Fibroblast of lung (primary cell): ENCODE measurements at regions not wholly inside any gene's neighbourhood (a gene's known extent, or its start where the extent isn't known, plus 50 kb on each side); places are given as distances from the start of the nearest gene placed in this dataset.

ENCODE experiments used
- DNase-seq, 2 donors: peaks; one replicate each; pipeline versions ENCODE4 v3.0.0 to v3.0.0-alpha.2; 2010; ENCODE audit warnings: low read depth in 2 of 2
- H2AFZ ChIP-seq: 2 replicates; pipeline ENCODE4 v1.5.1; 2012; ENCODE audit warnings: low read length, control low read depth, inconsistent platforms
- H3K27ac ChIP-seq: 2 replicates; pipeline ENCODE4 v1.5.1; 2011; ENCODE audit warnings: low read length, control low read depth; ENCODE audit not compliant: insufficient read depth
- H3K27me3 ChIP-seq: 2 replicates; pipeline ENCODE4 v1.5.1; 2011; ENCODE audit warnings: mild to moderate bottlenecking, low read length; ENCODE audit not compliant: control insufficient read depth, insufficient read depth
- H3K36me3 ChIP-seq: 2 replicates; pipeline ENCODE4 v1.5.1; 2011; ENCODE audit warnings: low read length; ENCODE audit not compliant: control insufficient read depth, insufficient read depth
- H3K4me1 ChIP-seq: 2 replicates; pipeline ENCODE4 v1.5.1; 2011; ENCODE audit warnings: low read length; ENCODE audit not compliant: control insufficient read depth, insufficient read depth; ENCODE audit errors: extremely low read depth
- H3K4me2 ChIP-seq: 2 replicates; pipeline ENCODE4 v1.5.1; 2011; ENCODE audit warnings: low read length, control low read depth; ENCODE audit not compliant: insufficient read depth; ENCODE audit errors: extremely low read depth
- H3K4me3 ChIP-seq, 4 experiments: fragments of 200-600 bp in 1 of 4; sonication (generic) in 1 of 4; replicated peaks in 1 of 4; 2 replicates each; pipeline ENCODE4 v1.5.1; 2011 to 2016; ENCODE audit warnings: low read length in 4 of 4, low read depth in 3 of 4, mild to moderate bottlenecking in 3 of 4, control low read depth in 2 of 4, inconsistent platforms in 1 of 4, mixed read lengths in 1 of 4; ENCODE audit not compliant: insufficient read depth in 1 of 4; ENCODE audit errors: control extremely low read depth in 1 of 4
- H3K79me2 ChIP-seq: 2 replicates; pipeline ENCODE4 v1.5.1; 2012; ENCODE audit warnings: mild to moderate bottlenecking, low read length, inconsistent platforms; ENCODE audit not compliant: control insufficient read depth, insufficient read depth
- H3K9ac ChIP-seq: 2 replicates; pipeline ENCODE4 v1.5.1; 2011; ENCODE audit warnings: mild to moderate bottlenecking, low read length, control low read depth; ENCODE audit not compliant: insufficient read depth
- H3K9me3 ChIP-seq: 2 replicates; pipeline ENCODE4 v1.5.1; 2012; ENCODE audit warnings: low read depth, low read length; ENCODE audit not compliant: control insufficient read depth, insufficient read depth
- H4K20me1 ChIP-seq: 2 replicates; pipeline ENCODE4 v1.5.1; 2011; ENCODE audit warnings: low read length; ENCODE audit not compliant: control insufficient read depth, insufficient read depth; ENCODE audit errors: extremely low read depth
- EZH2 ChIP-seq: IDR thresholded peaks from 2 replicates; pipeline ENCODE4 v1.5.1; 2012; ENCODE audit warnings: low read length, control low read depth, mild to moderate bottlenecking; ENCODE audit errors: missing control alignments
- TF ChIP-seq, protein P1 (sequence below), 2 donors: IDR thresholded peaks in 1 of 2; conservative IDR thresholded peaks in 1 of 2; 1 replicate in 1 of 2; 2 replicates in 1 of 2; pipeline ENCODE4 v1.5.1; 2011 to 2012; ENCODE audit warnings: low read length in 2 of 2, control low read depth in 1 of 2, inconsistent platforms in 1 of 2, low read depth in 1 of 2, mild to moderate bottlenecking in 1 of 2

DNA sequence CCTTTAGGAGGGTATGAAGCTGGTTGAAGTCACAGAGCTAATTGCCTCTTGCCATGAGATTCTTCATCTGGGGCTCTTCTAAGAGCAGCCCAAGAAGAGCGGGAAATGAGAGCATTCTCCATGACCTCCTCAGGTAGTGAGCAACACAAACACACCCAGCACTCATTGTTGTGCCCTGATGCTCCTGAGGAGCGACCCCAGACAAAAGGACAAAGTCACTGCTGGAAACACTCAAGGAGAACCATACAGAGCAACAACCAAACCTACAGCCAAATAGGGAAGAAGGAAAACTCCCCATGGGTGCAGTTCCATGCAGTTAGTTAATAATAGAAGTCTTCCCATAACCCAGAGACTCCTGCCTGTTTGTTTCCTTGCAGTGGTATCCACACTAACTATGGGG lies 426.0 kb upstream of the CRIM1 start:
- no peaks in the 10 kb centered on the region for H3K4me1 ChIP-seq
- H2AFZ ChIP-seq, result no peak overlapping the region
- no peak overlapping the region for H3K27ac ChIP-seq
- no peak overlapping the region for H3K4me2 ChIP-seq
- TF ChIP-seq EZH2, result no peak
- TF ChIP-seq, protein P1, sequence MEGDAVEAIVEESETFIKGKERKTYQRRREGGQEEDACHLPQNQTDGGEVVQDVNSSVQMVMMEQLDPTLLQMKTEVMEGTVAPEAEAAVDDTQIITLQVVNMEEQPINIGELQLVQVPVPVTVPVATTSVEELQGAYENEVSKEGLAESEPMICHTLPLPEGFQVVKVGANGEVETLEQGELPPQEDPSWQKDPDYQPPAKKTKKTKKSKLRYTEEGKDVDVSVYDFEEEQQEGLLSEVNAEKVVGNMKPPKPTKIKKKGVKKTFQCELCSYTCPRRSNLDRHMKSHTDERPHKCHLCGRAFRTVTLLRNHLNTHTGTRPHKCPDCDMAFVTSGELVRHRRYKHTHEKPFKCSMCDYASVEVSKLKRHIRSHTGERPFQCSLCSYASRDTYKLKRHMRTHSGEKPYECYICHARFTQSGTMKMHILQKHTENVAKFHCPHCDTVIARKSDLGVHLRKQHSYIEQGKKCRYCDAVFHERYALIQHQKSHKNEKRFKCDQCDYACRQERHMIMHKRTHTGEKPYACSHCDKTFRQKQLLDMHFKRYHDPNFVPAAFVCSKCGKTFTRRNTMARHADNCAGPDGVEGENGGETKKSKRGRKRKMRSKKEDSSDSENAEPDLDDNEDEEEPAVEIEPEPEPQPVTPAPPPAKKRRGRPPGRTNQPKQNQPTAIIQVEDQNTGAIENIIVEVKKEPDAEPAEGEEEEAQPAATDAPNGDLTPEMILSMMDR (conservative IDR thresholded peaks at IDR 0.05 in 1 of 2, IDR thresholded peaks at IDR 0.05 in 1 of 2; ENCODE audit: low read depth in 1 of 2, low read length in 2 of 2), result no peak
- DNase-seq, result no peak
- no peaks in the 10 kb centered on the region for H3K27me3 ChIP-seq
- no peak overlapping the region for H3K9ac ChIP-seq
- no peaks in the 10 kb centered on the region for H3K9me3 ChIP-seq
- no peaks in the 10 kb centered on the region for H3K79me2 ChIP-seq
- no peak overlapping the region for H3K4me3 ChIP-seq
- H4K20me1 ChIP-seq, result no peaks in the 10 kb centered on the region
- no peaks in the 10 kb centered on the region for H3K36me3 ChIP-seq

DNA sequence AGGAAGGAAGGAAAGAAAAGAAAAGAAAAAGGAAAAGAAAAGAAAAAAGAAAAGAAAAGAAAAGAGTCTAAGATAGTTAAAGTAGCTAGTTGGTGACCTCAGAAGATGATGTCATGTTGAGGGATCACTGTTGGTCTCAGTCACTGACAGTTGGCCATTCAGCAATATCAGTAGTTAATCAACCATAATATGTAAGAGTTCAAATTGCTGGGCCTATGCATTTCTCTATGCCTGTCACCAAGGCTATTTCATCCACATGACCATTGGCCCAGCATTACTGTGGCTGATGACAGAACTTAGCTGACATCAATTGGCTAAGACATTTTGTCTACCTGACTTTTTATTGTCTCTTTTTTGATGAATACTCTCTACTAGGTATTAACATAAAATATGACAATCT lies 435.5 kb upstream of the CRIM1 start:
- Histone ChIP-seq H3K36me3 (no peaks in the 10 kb centered on the region), H3K4me3 (no peak overlapping the region), H3K27ac (no peak overlapping the region), H3K9ac (no peak overlapping the region), H4K20me1 (no peaks in the 10 kb centered on the region), H3K4me2 (no peak overlapping the region), H3K4me1 (no peaks in the 10 kb centered on the region), H3K9me3 (no peaks in the 10 kb centered on the region), H3K27me3 (no peaks in the 10 kb centered on the region), H3K79me2 (no peaks in the 10 kb centered on the region), H2AFZ (no peak overlapping the region)
- TF ChIP-seq, protein P1 (conservative IDR thresholded peaks at IDR 0.05 in 1 of 2, IDR thresholded peaks at IDR 0.05 in 1 of 2; ENCODE audit: low read depth in 1 of 2, low read length in 2 of 2), result no peak
- TF ChIP-seq EZH2, result no peak
- DNase-seq, result no peak

DNA sequence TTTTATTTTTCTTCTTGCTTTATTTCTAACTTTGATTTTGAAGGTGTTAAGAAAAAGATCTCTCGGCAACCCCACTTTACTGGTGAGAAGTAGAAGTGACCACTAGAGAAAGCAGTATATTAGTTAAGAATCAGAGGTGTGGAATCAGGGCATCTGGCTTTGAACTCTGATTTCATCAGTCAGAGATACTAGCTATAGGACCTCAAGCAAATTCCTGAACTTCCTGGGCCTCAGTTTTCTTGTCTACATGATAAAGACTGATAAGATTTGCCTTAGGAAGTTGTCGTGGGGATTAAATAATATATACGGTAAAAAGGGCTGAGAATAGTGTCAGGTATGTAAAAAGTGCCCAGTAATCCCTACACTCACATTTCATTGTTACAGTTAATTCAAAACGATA lies 440.3 kb upstream of the CRIM1 start:
- Histone ChIP-seq H3K36me3 (no peaks in the 10 kb centered on the region), H3K4me1 (no peaks in the 10 kb centered on the region), H3K9me3 (no peaks in the 10 kb centered on the region), H3K79me2 (no peaks in the 10 kb centered on the region), H3K27me3 (no peaks in the 10 kb centered on the region), H3K4me3 (no peak overlapping the region), H4K20me1 (no peaks in the 10 kb centered on the region), H2AFZ (no peak overlapping the region), H3K4me2 (no peak overlapping the region), H3K27ac (no peak overlapping the region), H3K9ac (no peak overlapping the region)
- DNase-seq, result no peak
- TF ChIP-seq EZH2, result no peak
